Subcutaneous abdominal adipose tissue (tissue), 5 donors: ENCODE measurements at regions not wholly inside any gene's neighbourhood (a gene's known extent, or its start where the extent isn't known, plus 50 kb on each side); places are given as distances from the start of the nearest gene placed in this dataset.

Source experiments
- H3K27ac ChIP-seq: one replicate; pipeline ENCODE4 v1.7.0; 2013; ENCODE audit warnings: low read depth, mild to moderate bottlenecking, inconsistent platforms, low read length, moderate library complexity
- H3K27me3 ChIP-seq, 5 donors: one replicate each; pipeline ENCODE4 v1.7.0; 2013; ENCODE audit warnings: low read length in 5 of 5, inconsistent platforms in 1 of 5; ENCODE audit not compliant: control insufficient read depth in 5 of 5, insufficient read depth in 4 of 5
- H3K36me3 ChIP-seq, 5 donors: one replicate each; pipeline ENCODE4 v1.7.0; 2013; ENCODE audit warnings: low read length in 5 of 5; ENCODE audit not compliant: control insufficient read depth in 5 of 5, insufficient read depth in 5 of 5
- H3K4me1 ChIP-seq, 5 donors: one replicate each; pipeline ENCODE4 v1.7.0; 2013; ENCODE audit warnings: low read length in 5 of 5, mild to moderate bottlenecking in 3 of 5, moderate library complexity in 1 of 5; ENCODE audit not compliant: control insufficient read depth in 5 of 5, insufficient read depth in 5 of 5
- H3K4me3 ChIP-seq, 5 donors: one replicate each; pipeline ENCODE4 v1.7.0; 2013; ENCODE audit warnings: low read length in 5 of 5, low read depth in 1 of 5
- H3K9ac ChIP-seq, 5 donors: one replicate each; pipeline ENCODE4 v1.7.0; 2013; ENCODE audit warnings: low read length in 5 of 5, mild to moderate bottlenecking in 4 of 5, moderate library complexity in 3 of 5
- H3K9me3 ChIP-seq, 5 donors: one replicate each; pipeline ENCODE4 v1.7.0; 2013; ENCODE audit warnings: low read length in 5 of 5; ENCODE audit not compliant: control insufficient read depth in 5 of 5
- donor health status: healthy.
- donor health status: healthy.
- donor health status: healthy.
- donor health status: healthy.
- donor health status: healthy.

- H3K4me3 ChIP-seq, result no peak overlapping the region
- no peaks in the 10 kb centered on the region for H3K9me3 ChIP-seq
- H3K27ac ChIP-seq, result peak overlapping the region; percentile 88
- no peaks in the 10 kb centered on the region for H3K27me3 ChIP-seq
- no peaks in the 10 kb centered on the region for H3K36me3 ChIP-seq
- H3K9ac ChIP-seq, result peak overlapping the region in 2 of 5 donors; percentile 28 to 53
- H3K4me1 ChIP-seq, result peaks cover 19 to 64% (median 56%) of the 10 kb centered on the region in 5 donors
These were observed 115.4 kb upstream of the PKDCC start for GRCh38 chr2:41932241-41933045.

- Histone ChIP-seq H3K9ac (peak overlapping the region in 3 of 5 donors; percentile 28 to 49 (median 42)), H3K4me3 (no peak overlapping the region), H3K27me3 (no peaks in the 10 kb centered on the region), H3K4me1 (peaks cover 22 to 64% (median 56%) of the 10 kb centered on the region in 5 donors), H3K27ac (peak overlapping the region; percentile 88), H3K9me3 (no peaks in the 10 kb centered on the region), H3K36me3 (no peaks in the 10 kb centered on the region)
These were observed 114.8 kb upstream of the PKDCC start for GRCh38 chr2:41933046-41933420.

GRCh38 chr2:41933585-41934320, 114.1 kb upstream of the PKDCC start:
- H3K27me3 ChIP-seq, result no peaks in the 10 kb centered on the region
- H3K9me3 ChIP-seq, result no peaks in the 10 kb centered on the region
- H3K27ac ChIP-seq, result peak overlapping the region; percentile 88
- no peaks in the 10 kb centered on the region for H3K36me3 ChIP-seq
- H3K4me3 ChIP-seq, result no peak overlapping the region
- H3K9ac ChIP-seq, result peak overlapping the region in 3 of 5 donors; percentile 37 to 63 (median 49)
- peaks cover 21 to 65% (median 56%) of the 10 kb centered on the region in 5 donors for H3K4me1 ChIP-seq

GRCh38 chr2:41934329-41934958, 113.4 kb upstream of the PKDCC start:
- Histone ChIP-seq H3K9ac (peak overlapping the region in 2 of 5 donors; percentile 37 to 63), H3K9me3 (no peaks in the 10 kb centered on the region), H3K36me3 (no peaks in the 10 kb centered on the region), H3K4me3 (no peak overlapping the region), H3K27me3 (no peaks in the 10 kb centered on the region), H3K27ac (peak overlapping the region; percentile 88), H3K4me1 (peaks cover 18 to 66% (median 56%) of the 10 kb centered on the region in 5 donors)

- no peaks in the 10 kb centered on the region for H3K27me3 ChIP-seq
- H3K4me1 ChIP-seq, result peaks cover 18 to 68% (median 60%) of the 10 kb centered on the region in 5 donors
- peak overlapping the region; percentile 88 for H3K27ac ChIP-seq
- no peaks in the 10 kb centered on the region for H3K9me3 ChIP-seq
- no peaks in the 10 kb centered on the region for H3K36me3 ChIP-seq
- no peak overlapping the region for H3K4me3 ChIP-seq
- H3K9ac ChIP-seq, result no peak overlapping the region
These were observed 112.8 kb upstream of the PKDCC start for GRCh38 chr2:41935002-41935401.

- peak overlapping the region; percentile 75 for H3K27ac ChIP-seq
- peaks cover 18 to 64% (median 61%) of the 10 kb centered on the region in 5 donors for H3K4me1 ChIP-seq
- H3K9me3 ChIP-seq, result no peaks in the 10 kb centered on the region
These were observed 112.0 kb upstream of the PKDCC start for GRCh38 chr2:41935825-41936224.

GRCh38 chr2:41936771-41937463, 110.9 kb upstream of the PKDCC start:
- Histone ChIP-seq H3K4me3 (no peak overlapping the region), H3K4me1 (peaks cover 14 to 55% (median 52%) of the 10 kb centered on the region in 5 donors), H3K27ac (peak overlapping the region; percentile 75), H3K9me3 (no peaks in the 10 kb centered on the region), H3K36me3 (no peaks in the 10 kb centered on the region), H3K27me3 (no peaks in the 10 kb centered on the region), H3K9ac (no peak overlapping the region)

More at GRCh38 chr2:41935825-41936224, 112.0 kb upstream of the PKDCC start:
- Histone ChIP-seq H3K27me3 (no peaks in the 10 kb centered on the region), H3K9ac (no peak overlapping the region), H3K36me3 (no peaks in the 10 kb centered on the region), H3K4me3 (no peak overlapping the region)

GRCh38 chr2:41937464-41937906, 110.3 kb upstream of the PKDCC start:
- Histone ChIP-seq H3K9me3 (no peaks in the 10 kb centered on the region), H3K9ac (no peak overlapping the region), H3K36me3 (no peaks in the 10 kb centered on the region), H3K27ac (peak overlapping the region; percentile 75), H3K4me3 (no peak overlapping the region), H3K4me1 (peaks cover 14 to 49% (median 49%) of the 10 kb centered on the region in 5 donors), H3K27me3 (no peaks in the 10 kb centered on the region)

GRCh38 chr2:41937921-41938708, 109.7 kb upstream of the PKDCC start:
- Histone ChIP-seq H3K36me3 (no peaks in the 10 kb centered on the region), H3K27me3 (no peaks in the 10 kb centered on the region), H3K27ac (peak overlapping the region; percentile 75), H3K4me1 (peaks cover 14 to 46% (median 43%) of the 10 kb centered on the region in 5 donors), H3K4me3 (no peak overlapping the region), H3K9ac (no peak overlapping the region), H3K9me3 (no peaks in the 10 kb centered on the region)
